DMS79 (cell line): ENCODE measurements at regions not wholly inside any gene's neighbourhood (a gene's known extent, or its start where the extent isn't known, plus 50 kb on each side); places are given as distances from the start of the nearest gene placed in this dataset.
"Not testable (repeated sequence)": the region's sequence is repeated elsewhere in the genome, so short reads cannot be mapped to it uniquely, and the experiment has no call there.

Experiments used
- DNase-seq: peaks from one replicate; lab custom pipeline; 2025; lab: John Stamatoyannopoulos, UW

- no peak for DNase-seq
Measured at GRCh38 chr2:133878326-133878725, 310.1 kb upstream of the NCKAP5 start.

GRCh38 chr2:133879703-133880102, 311.4 kb upstream of the NCKAP5 start:
- DNase-seq: no peak

- DNase-seq: not testable (repeated sequence)
Measured at GRCh38 chr2:133882159-133882558, 313.9 kb upstream of the NCKAP5 start.

GRCh38 chr2:133884739-133885381, 316.6 kb upstream of the NCKAP5 start:
- no peak for DNase-seq

- no peak for DNase-seq
Measured at GRCh38 chr2:133885847-133886246, 317.6 kb upstream of the NCKAP5 start.

GRCh38 chr2:133886735-133887675, 318.7 kb upstream of the NCKAP5 start:
- DNase-seq: peak; percentile 47

GRCh38 chr2:133887676-133888040, 319.4 kb upstream of the NCKAP5 start:
- no peak for DNase-seq

GRCh38 chr2:133888107-133888506, 319.8 kb upstream of the NCKAP5 start:
- no peak for DNase-seq

GRCh38 chr2:133888621-133889219, 320.5 kb upstream of the NCKAP5 start:
- DNase-seq: no peak

- DNase-seq: no peak
Measured at GRCh38 chr2:133892352-133892913, 324.2 kb upstream of the NCKAP5 start.

- no peak for DNase-seq
Measured at GRCh38 chr2:133894429-133894828, 326.2 kb upstream of the NCKAP5 start.

GRCh38 chr2:133897838-133898237, 329.6 kb upstream of the NCKAP5 start:
- DNase-seq: not testable (repeated sequence)

GRCh38 chr2:133900909-133901308, 332.6 kb upstream of the NCKAP5 start:
- DNase-seq: no peak

GRCh38 chr2:133906396-133906795, 338.1 kb upstream of the NCKAP5 start:
- DNase-seq: no peak

- DNase-seq: no peak
Measured at GRCh38 chr2:133906926-133907325, 338.7 kb upstream of the NCKAP5 start.

GRCh38 chr2:133908171-133908570, 339.9 kb upstream of the NCKAP5 start:
- no peak for DNase-seq

GRCh38 chr2:133918141-133918540, 335.7 kb upstream of the MGAT5 start:
- no peak for DNase-seq

- no peak for DNase-seq
Measured at GRCh38 chr2:133919285-133919684, 334.6 kb upstream of the MGAT5 start.

- DNase-seq: no peak
Measured at GRCh38 chr2:133927894-133928293, 326.0 kb upstream of the MGAT5 start.

- DNase-seq: no peak
Measured at GRCh38 chr2:133936096-133936495, 317.8 kb upstream of the MGAT5 start.

GRCh38 chr2:133936601-133937000, 317.3 kb upstream of the MGAT5 start:
- DNase-seq: no peak

GRCh38 chr2:133937669-133938068, 316.2 kb upstream of the MGAT5 start:
- DNase-seq: no peak

- DNase-seq: no peak
Measured at GRCh38 chr2:133940134-133940533, 313.7 kb upstream of the MGAT5 start.
